ENCODE measurements at regions not wholly inside any gene's neighbourhood (a gene's known extent, or its start where the extent isn't known, plus 50 kb on each side); places are given as distances from the start of the nearest gene placed in this dataset.

- DNase-seq (ENCODE audit: low read depth in 1 of 2, low spot score in 1 of 2): no peak
These were observed 292.0 kb downstream of the DUSP10 start for GRCh38 chr1:221449801-221450470.

GRCh38 chr1:221451741-221452140 lies 290.1 kb downstream of the DUSP10 start:
- no peak for DNase-seq (ENCODE audit: low read depth in 1 of 2, low spot score in 1 of 2)

DNA sequence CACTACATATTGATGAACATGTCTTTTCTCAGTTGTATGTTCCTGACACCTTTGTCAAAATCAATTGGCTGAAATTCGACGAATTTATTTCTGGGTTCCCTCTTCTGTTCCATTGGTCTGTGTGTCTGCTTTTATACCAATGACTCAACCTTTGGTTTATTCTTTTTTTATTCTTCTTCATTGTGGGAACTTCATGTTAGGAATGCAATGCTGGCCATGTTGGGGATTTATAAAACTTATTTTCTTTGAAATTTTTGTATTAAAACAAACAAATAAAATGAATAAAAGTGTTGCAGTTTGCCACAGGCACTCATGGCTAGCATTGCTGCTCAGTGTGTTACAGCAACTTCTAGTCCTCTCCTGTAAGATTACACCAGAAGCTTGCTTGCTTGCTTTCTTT lies 287.8 kb downstream of the DUSP10 start:
- DNase-seq (ENCODE audit: low read depth in 1 of 2, low spot score in 1 of 2): no peak

DNA sequence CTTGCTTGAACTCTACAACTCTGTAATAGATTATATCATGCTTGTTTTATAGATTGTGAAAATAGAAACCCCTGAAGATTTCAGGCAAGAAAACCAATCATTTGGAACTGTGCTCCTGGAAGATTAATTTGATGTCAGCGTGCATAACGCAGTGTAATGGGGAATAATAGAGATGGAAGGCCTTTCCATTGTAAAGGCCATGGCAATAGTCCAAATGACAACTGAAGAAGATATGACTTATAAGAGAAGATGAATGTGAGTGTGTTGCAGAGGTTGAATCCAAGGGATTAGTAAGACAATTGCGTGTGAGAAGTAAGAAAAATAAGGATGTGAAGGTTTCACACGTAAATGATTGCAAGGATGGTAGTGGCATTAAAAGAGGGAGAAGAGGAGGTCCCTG lies 285.0 kb downstream of the DUSP10 start:
- no peak for DNase-seq (ENCODE audit: low read depth in 1 of 2, low spot score in 1 of 2)

DNA sequence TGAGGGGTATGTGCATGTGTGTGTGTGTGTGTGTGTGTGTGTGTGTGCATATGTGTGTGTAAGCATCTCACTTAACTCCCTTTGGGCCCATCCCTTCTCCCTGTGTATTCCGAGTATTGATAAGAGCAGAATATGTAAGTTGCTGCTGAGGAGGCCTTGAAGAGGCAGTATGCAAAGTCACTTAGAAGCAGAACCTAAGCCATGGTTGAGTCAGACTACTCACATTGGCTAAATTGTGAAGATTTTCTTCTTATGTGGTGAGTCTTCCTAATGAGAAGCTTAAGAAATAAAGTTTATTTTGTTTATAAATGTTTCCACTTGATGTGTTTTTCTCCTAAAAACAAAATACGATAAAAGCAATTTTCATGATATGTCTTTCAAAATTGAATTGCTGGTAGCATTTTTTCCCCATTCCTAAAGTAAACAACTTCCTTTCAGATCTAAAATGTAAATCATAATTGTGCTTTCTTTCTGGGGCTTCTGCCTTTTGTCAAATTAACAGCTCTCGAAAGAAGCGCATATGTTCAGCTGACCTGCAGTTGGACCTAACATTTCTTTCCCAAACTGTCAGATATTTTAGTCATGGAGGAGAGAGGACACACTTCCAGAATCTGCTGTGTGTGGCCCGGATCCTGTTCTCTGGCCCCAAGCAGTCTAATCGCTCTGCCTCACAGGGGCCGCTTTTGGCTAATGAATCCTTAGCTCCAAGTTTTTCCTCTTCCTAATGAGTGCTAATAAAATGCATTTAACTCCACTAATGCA lies 284.0 kb downstream of the DUSP10 start:
- DNase-seq (ENCODE audit: low read depth in 1 of 2, low spot score in 1 of 2): no peak

GRCh38 chr1:221458447-221459156 lies 283.3 kb downstream of the DUSP10 start:
- no peak for DNase-seq (ENCODE audit: low read depth in 1 of 2, low spot score in 1 of 2)

DNA sequence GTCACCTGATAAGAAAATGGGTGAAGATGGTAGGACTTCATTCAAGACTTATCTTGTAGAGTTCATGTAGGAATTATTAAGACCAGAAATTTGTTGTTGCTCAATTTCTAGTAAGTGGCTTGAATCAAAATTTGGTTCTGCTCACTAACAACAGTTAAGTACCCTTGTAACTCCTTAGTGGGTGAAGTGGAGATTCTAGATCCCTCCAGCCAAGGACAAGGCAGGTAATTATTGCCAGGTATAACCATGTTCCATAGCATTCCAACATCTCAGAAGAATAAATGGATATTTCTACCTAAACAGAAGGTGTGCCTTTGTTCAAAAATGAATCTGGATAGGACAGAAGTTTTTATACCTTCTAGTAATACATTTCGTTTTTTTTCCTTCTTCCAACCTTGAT lies 282.3 kb downstream of the DUSP10 start:
- no peak for DNase-seq (ENCODE audit: low read depth in 1 of 2, low spot score in 1 of 2)

GRCh38 chr1:221462345-221462744 lies 279.5 kb downstream of the DUSP10 start:
- no peak for DNase-seq (ENCODE audit: low read depth in 1 of 2, low spot score in 1 of 2)

GRCh38 chr1:221468546-221468945 lies 273.3 kb downstream of the DUSP10 start:
- DNase-seq (ENCODE audit: low read depth in 1 of 2, low spot score in 1 of 2): no peak

DNA sequence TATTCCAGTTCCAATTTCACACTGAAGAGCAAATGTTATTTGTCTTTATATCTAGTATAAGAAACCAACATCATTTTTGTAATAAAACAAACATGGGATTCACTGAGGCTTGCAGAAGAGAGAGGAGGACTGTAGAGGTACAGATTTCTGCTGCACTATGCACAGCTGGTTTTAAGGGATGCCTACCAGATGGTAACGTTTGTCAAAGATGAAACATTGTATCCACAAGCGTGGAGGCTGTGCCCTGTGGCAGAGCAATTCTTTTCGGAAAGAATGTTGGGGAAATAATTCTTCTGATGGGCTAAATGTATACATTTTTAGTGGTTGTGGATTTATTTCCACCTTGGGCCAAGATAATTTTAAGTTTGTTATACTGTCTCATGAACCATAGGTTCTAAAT lies 272.4 kb downstream of the DUSP10 start:
- no peak for DNase-seq (ENCODE audit: low read depth in 1 of 2, low spot score in 1 of 2)

- DNase-seq (ENCODE audit: low read depth in 1 of 2, low spot score in 1 of 2): no peak
These were observed 271.7 kb downstream of the DUSP10 start for GRCh38 chr1:221470000-221470698.

DNA sequence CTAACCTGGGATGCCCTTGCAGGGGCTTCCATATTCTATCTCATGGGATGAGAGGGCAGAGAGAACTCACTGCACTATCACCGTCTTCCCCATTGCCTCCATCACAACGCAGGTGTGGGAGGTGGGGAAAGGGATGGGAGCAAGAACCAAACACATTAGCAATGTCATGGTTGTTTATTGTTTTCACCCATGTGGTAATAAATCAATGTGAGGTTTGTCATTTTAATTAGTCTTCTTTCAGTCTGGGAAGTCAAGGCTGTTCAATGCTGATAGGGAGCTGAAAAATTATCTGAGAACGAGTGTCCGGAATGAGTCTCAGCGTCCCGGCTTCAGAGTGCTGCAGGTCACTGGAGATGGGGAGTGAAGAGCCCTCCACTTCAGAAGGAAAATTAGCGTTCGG lies 268.5 kb downstream of the DUSP10 start:
- no peak for DNase-seq (ENCODE audit: low read depth in 1 of 2, low spot score in 1 of 2)

DNA sequence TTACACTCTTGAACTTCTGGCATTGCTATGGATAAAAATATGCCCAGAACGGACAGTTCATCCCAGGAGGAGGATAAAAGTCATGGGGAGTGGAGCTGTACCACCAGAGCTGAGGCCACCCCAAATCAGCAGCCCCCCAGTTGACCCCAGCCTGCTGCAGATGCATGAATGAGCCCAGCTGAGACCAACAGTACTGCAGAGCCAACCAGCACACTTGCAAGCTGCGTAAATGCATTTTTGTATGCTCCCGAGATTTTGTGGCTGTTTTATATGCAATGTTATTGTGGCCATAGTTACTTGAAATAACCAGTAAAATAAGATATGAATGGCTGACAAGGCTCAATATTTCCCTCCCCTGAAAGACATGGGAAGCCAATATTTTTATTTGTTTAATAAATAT lies 264.6 kb downstream of the DUSP10 start:
- no peak for DNase-seq (ENCODE audit: low read depth in 1 of 2, low spot score in 1 of 2)

DNA sequence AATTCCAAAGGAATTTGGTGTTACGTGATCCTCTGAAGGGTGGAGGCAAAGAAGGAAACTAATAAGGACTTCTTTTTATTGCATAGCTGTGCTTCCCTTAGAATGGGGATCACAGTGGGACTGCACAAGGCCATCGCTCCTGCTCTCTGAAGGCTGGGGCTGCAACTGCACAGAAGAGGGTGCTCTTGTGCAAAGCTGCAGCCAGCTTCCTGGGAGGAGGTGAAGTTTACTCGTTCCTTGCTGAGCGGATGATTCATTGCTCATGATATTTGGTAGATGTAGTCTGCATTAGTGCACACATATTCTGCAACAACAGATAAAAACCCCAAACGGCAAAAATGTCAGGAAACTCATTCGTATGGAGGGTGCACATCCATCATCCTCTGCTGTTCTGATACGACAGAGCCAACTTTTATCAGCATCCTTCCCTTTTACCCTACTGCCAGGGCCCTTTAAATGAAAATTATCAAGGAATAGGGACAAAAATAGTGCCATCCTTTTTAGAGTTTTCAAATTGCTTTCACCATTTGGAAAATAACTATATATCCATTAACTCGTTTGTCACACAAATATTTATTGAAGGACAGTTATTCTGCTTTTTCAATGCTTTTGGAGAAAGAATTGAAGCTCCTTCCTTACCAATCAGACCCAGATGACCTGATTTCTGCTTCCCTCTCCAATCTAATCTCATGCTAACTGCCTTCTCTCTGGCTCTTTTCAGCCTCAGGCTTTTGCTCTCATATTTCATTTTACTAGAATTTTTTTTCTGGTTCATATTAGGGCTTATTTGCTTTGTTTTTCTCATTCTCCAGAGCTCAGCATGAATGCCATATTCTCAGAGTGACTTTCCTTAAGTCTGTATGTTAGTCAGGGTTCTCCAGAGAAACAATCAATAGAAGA lies 263.6 kb downstream of the DUSP10 start:
- peak; percentile 23 to 24 for DNase-seq (ENCODE audit: low read depth in 1 of 2, low spot score in 1 of 2)

DNA sequence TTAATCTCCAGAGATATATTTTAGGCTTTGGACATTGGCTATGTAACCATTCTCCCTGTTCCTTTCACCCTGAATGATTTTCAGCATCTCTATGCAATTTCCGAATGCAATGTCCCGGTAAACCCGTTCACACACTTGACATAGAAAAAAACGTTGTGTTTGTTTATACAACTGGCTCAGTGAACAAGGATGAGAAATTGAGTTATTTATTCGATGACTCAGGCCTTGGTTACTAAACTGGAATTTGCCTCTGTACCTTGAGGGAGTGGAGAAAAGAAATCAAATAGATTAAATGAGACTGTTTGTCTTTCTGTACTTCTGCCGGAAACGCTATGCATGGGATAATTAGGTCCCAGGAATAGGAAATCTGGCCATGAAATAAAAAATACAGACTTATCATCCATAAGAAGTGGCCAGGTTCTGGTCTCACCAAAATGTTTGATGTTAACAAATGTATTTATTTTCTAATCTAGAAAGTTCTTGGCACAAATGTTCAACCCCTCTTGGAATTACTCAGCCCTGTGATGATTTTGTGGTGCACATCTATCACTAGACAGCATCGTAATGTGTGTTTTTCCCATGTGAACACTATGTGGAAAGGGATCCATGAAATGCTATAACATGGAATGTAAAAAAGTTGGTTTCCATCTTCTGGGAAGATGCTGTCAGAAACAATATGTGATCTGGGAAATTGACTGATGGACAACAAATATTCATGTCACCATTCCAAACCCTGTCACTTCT lies 253.9 kb downstream of the DUSP10 start:
- no peak for DNase-seq (ENCODE audit: low read depth in 1 of 2, low spot score in 1 of 2)

GRCh38 chr1:221488550-221488949 lies 253.3 kb downstream of the DUSP10 start:
- no peak for DNase-seq (ENCODE audit: low read depth in 1 of 2, low spot score in 1 of 2)

- no peak for DNase-seq (ENCODE audit: low read depth in 1 of 2, low spot score in 1 of 2)
These were observed 247.2 kb downstream of the DUSP10 start for GRCh38 chr1:221494670-221495069.

- DNase-seq (ENCODE audit: low read depth in 1 of 2, low spot score in 1 of 2): no peak
These were observed 244.8 kb downstream of the DUSP10 start for GRCh38 chr1:221497046-221497445.

DNA sequence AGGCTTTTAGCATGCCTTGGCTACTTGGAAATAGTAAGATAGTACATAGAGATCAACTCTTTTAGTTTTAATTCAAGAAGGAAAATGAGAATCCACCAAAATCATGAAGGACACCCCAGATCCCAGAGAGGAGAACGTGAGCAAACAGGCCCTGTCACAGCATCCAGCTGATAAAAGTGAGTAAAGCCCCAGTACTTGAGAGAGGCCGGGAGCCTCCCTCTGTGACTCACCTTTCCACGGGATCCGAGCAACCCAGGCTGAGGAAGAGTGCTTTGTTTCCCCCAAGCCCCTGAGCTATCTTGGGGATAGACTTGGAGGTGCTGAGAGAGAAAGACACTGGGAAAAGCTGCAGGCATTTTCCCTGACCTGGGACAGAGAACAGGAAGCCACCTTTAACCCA lies 238.6 kb downstream of the DUSP10 start:
- no peak for DNase-seq (ENCODE audit: low read depth in 1 of 2, low spot score in 1 of 2)

Data from activated T-helper 1 cell treated with anti-CD3 and anti-CD28 coated beads, Interleukin-2, amount 50 U/mL, for 16 hours (primary cell).